ENCODE measurements at regions not wholly inside any gene's neighbourhood (a gene's known extent, or its start where the extent isn't known, plus 50 kb on each side); places are given as distances from the start of the nearest gene placed in this dataset.

GRCh38 chr10:52639652-52640051 lies 132.9 kb downstream of the MBL2 start:
- Histone ChIP-seq H3K27me3 (ENCODE audit: control insufficient read depth, insufficient read depth, low read length) (no peaks in the 10 kb centered on the region), H3K27ac (ENCODE audit: low read length) (no peak overlapping the region), H3K36me3 (ENCODE audit: control insufficient read depth, insufficient read depth, low read length) (no peaks in the 10 kb centered on the region), H3K4me3 (ENCODE audit: low read length) (no peak overlapping the region), H3K9me3 (ENCODE audit: control insufficient read depth, low read depth, low read length) (no peaks in the 10 kb centered on the region), H3K4me1 (ENCODE audit: control insufficient read depth, insufficient read depth, low read length) (no peaks in the 10 kb centered on the region)
- DNase-seq: no peak
- WGBS (ENCODE audit: insufficient coverage, low lambda C conversion rate): 0% methylated on average over 1 of the region's 1 CpG

- no peaks in the 10 kb centered on the region for H3K9me3 ChIP-seq (ENCODE audit: control insufficient read depth, low read depth, low read length)
- DNase-seq: no peak
- H3K27me3 ChIP-seq (ENCODE audit: control insufficient read depth, insufficient read depth, low read length): no peaks in the 10 kb centered on the region
- WGBS (ENCODE audit: insufficient coverage, low lambda C conversion rate): 100% methylated on average over 1 of the region's 4 CpGs
- H3K4me3 ChIP-seq (ENCODE audit: low read length): no peak overlapping the region
- no peak overlapping the region for H3K27ac ChIP-seq (ENCODE audit: low read length)
- no peaks in the 10 kb centered on the region for H3K36me3 ChIP-seq (ENCODE audit: control insufficient read depth, insufficient read depth, low read length)
- no peaks in the 10 kb centered on the region for H3K4me1 ChIP-seq (ENCODE audit: control insufficient read depth, insufficient read depth, low read length)
Observed at GRCh38 chr10:52642208-52642607, 130.4 kb downstream of the MBL2 start.

- no peak overlapping the region for H3K4me3 ChIP-seq (ENCODE audit: low read length)
- H3K36me3 ChIP-seq (ENCODE audit: control insufficient read depth, insufficient read depth, low read length): no peaks in the 10 kb centered on the region
- DNase-seq: peak; percentile 10 to 33
- 44% methylated on average over 1 of the region's 3 CpGs for WGBS (ENCODE audit: insufficient coverage, low lambda C conversion rate)
- H3K9me3 ChIP-seq (ENCODE audit: control insufficient read depth, low read depth, low read length): no peaks in the 10 kb centered on the region
- H3K4me1 ChIP-seq (ENCODE audit: control insufficient read depth, insufficient read depth, low read length): no peaks in the 10 kb centered on the region
- H3K27me3 ChIP-seq (ENCODE audit: control insufficient read depth, insufficient read depth, low read length): no peaks in the 10 kb centered on the region
- H3K27ac ChIP-seq (ENCODE audit: low read length): no peak overlapping the region
Observed at GRCh38 chr10:52644373-52645186, 128.0 kb downstream of the MBL2 start.

- no peaks in the 10 kb centered on the region for H3K27me3 ChIP-seq (ENCODE audit: control insufficient read depth, insufficient read depth, low read length)
- H3K4me1 ChIP-seq (ENCODE audit: control insufficient read depth, insufficient read depth, low read length): no peaks in the 10 kb centered on the region
- H3K4me3 ChIP-seq (ENCODE audit: low read length): no peak overlapping the region
- WGBS (ENCODE audit: insufficient coverage, low lambda C conversion rate): no CpG with 5 or more reads among the region's 4 CpGs
- H3K36me3 ChIP-seq (ENCODE audit: control insufficient read depth, insufficient read depth, low read length): no peaks in the 10 kb centered on the region
- no peak overlapping the region for H3K27ac ChIP-seq (ENCODE audit: low read length)
- no peaks in the 10 kb centered on the region for H3K9me3 ChIP-seq (ENCODE audit: control insufficient read depth, low read depth, low read length)
- no peak for DNase-seq
Observed at GRCh38 chr10:52645187-52645758, 127.3 kb downstream of the MBL2 start.

- H3K36me3 ChIP-seq (ENCODE audit: control insufficient read depth, insufficient read depth, low read length): no peaks in the 10 kb centered on the region
- H3K9me3 ChIP-seq (ENCODE audit: control insufficient read depth, low read depth, low read length): no peaks in the 10 kb centered on the region
- H3K27ac ChIP-seq (ENCODE audit: low read length): no peak overlapping the region
- no peak for DNase-seq
- no peaks in the 10 kb centered on the region for H3K27me3 ChIP-seq (ENCODE audit: control insufficient read depth, insufficient read depth, low read length)
- 100% methylated on average over 1 of the region's 1 CpG for WGBS (ENCODE audit: insufficient coverage, low lambda C conversion rate)
- no peak overlapping the region for H3K4me3 ChIP-seq (ENCODE audit: low read length)
- H3K4me1 ChIP-seq (ENCODE audit: control insufficient read depth, insufficient read depth, low read length): no peaks in the 10 kb centered on the region
Observed at GRCh38 chr10:52649511-52649910, 123.1 kb downstream of the MBL2 start.

- peak in 1 of 2 donors; percentile 30 for DNase-seq
- WGBS (ENCODE audit: insufficient coverage, low lambda C conversion rate): no CpG with 5 or more reads among the region's 4 CpGs
Observed at GRCh38 chr10:52650873-52651272, 121.7 kb downstream of the MBL2 start.

GRCh38 chr10:52651293-52651692 lies 121.3 kb downstream of the MBL2 start:
- H3K36me3 ChIP-seq (ENCODE audit: control insufficient read depth, insufficient read depth, low read length): no peaks in the 10 kb centered on the region
- DNase-seq: peak in 1 of 2 donors; percentile 31
- H3K27me3 ChIP-seq (ENCODE audit: control insufficient read depth, insufficient read depth, low read length): no peaks in the 10 kb centered on the region
- no peaks in the 10 kb centered on the region for H3K9me3 ChIP-seq (ENCODE audit: control insufficient read depth, low read depth, low read length)
- no peak overlapping the region for H3K4me3 ChIP-seq (ENCODE audit: low read length)
- no peak overlapping the region for H3K27ac ChIP-seq (ENCODE audit: low read length)
- WGBS (ENCODE audit: insufficient coverage, low lambda C conversion rate): no CpG with 5 or more reads among the region's 3 CpGs
- H3K4me1 ChIP-seq (ENCODE audit: control insufficient read depth, insufficient read depth, low read length): no peaks in the 10 kb centered on the region

More at GRCh38 chr10:52650873-52651272, 121.7 kb downstream of the MBL2 start:
- Histone ChIP-seq H3K4me1 (ENCODE audit: control insufficient read depth, insufficient read depth, low read length) (no peaks in the 10 kb centered on the region), H3K27me3 (ENCODE audit: control insufficient read depth, insufficient read depth, low read length) (no peaks in the 10 kb centered on the region), H3K9me3 (ENCODE audit: control insufficient read depth, low read depth, low read length) (no peaks in the 10 kb centered on the region), H3K36me3 (ENCODE audit: control insufficient read depth, insufficient read depth, low read length) (no peaks in the 10 kb centered on the region), H3K4me3 (ENCODE audit: low read length) (no peak overlapping the region), H3K27ac (ENCODE audit: low read length) (no peak overlapping the region)

- Histone ChIP-seq H3K27ac (ENCODE audit: low read length) (no peak overlapping the region), H3K9me3 (ENCODE audit: control insufficient read depth, low read depth, low read length) (no peaks in the 10 kb centered on the region), H3K36me3 (ENCODE audit: control insufficient read depth, insufficient read depth, low read length) (no peaks in the 10 kb centered on the region), H3K27me3 (ENCODE audit: control insufficient read depth, insufficient read depth, low read length) (no peaks in the 10 kb centered on the region), H3K4me1 (ENCODE audit: control insufficient read depth, insufficient read depth, low read length) (no peaks in the 10 kb centered on the region), H3K4me3 (ENCODE audit: low read length) (no peak overlapping the region)
- WGBS (ENCODE audit: insufficient coverage, low lambda C conversion rate): 22% methylated on average over 3 of the region's 7 CpGs
- no peak for DNase-seq
Observed at GRCh38 chr10:52652431-52653262, 119.9 kb downstream of the MBL2 start.

- Histone ChIP-seq H3K36me3 (ENCODE audit: control insufficient read depth, insufficient read depth, low read length) (no peaks in the 10 kb centered on the region), H3K4me3 (ENCODE audit: low read length) (no peak overlapping the region), H3K27ac (ENCODE audit: low read length) (no peak overlapping the region), H3K9me3 (ENCODE audit: control insufficient read depth, low read depth, low read length) (no peaks in the 10 kb centered on the region), H3K27me3 (ENCODE audit: control insufficient read depth, insufficient read depth, low read length) (no peaks in the 10 kb centered on the region), H3K4me1 (ENCODE audit: control insufficient read depth, insufficient read depth, low read length) (no peaks in the 10 kb centered on the region)
- DNase-seq: peak in 1 of 2 donors; percentile 23
- WGBS (ENCODE audit: insufficient coverage, low lambda C conversion rate): 65% methylated on average over 2 of the region's 5 CpGs
Observed at GRCh38 chr10:52653263-52653909, 119.2 kb downstream of the MBL2 start.

GRCh38 chr10:52654201-52654600 lies 118.4 kb downstream of the MBL2 start:
- H3K36me3 ChIP-seq (ENCODE audit: control insufficient read depth, insufficient read depth, low read length): no peaks in the 10 kb centered on the region
- no peaks in the 10 kb centered on the region for H3K9me3 ChIP-seq (ENCODE audit: control insufficient read depth, low read depth, low read length)
- H3K27me3 ChIP-seq (ENCODE audit: control insufficient read depth, insufficient read depth, low read length): no peaks in the 10 kb centered on the region
- no peak overlapping the region for H3K27ac ChIP-seq (ENCODE audit: low read length)
- no peak for DNase-seq
- no peaks in the 10 kb centered on the region for H3K4me1 ChIP-seq (ENCODE audit: control insufficient read depth, insufficient read depth, low read length)
- WGBS (ENCODE audit: insufficient coverage, low lambda C conversion rate): 60% methylated on average over 1 of the region's 2 CpGs
- no peak overlapping the region for H3K4me3 ChIP-seq (ENCODE audit: low read length)

Measured in large intestine (tissue), 3 donors.